SK-N-SH (cell line): ENCODE measurements at regions not wholly inside any gene's neighbourhood (a gene's known extent, or its start where the extent isn't known, plus 50 kb on each side); places are given as distances from the start of the nearest gene placed in this dataset.

ENCODE experiments used
- EZH2phosphoT487 ChIP-seq: fragments of 200-600 bp; sonication (generic); IDR thresholded peaks from 2 replicates; pipeline ENCODE4 v1.6.1; 2017; ENCODE audit warnings: low read depth, mixed run types, mild to moderate bottlenecking, antibody characterized with exemption, moderate library complexity, borderline replicate concordance
- FOXM1 ChIP-seq: IDR thresholded peaks from 2 replicates; pipeline ENCODE4 v1.4.0; 2012; ENCODE audit warnings: low read depth, mild to moderate bottlenecking
- GABPA ChIP-seq: IDR thresholded peaks from 2 replicates; pipeline ENCODE4 v1.4.0; 2012; ENCODE audit warnings: low read depth, mild to moderate bottlenecking
- JUND ChIP-seq: IDR thresholded peaks from 2 replicates; pipeline ENCODE4 v1.4.0; 2012
- NFIC ChIP-seq: IDR thresholded peaks from 2 replicates; pipeline ENCODE4 v1.4.0; 2012; ENCODE audit warnings: borderline replicate concordance
- POLR2AphosphoS5 ChIP-seq: IDR thresholded peaks from 2 replicates; pipeline ENCODE4 v1.6.1; 2012; ENCODE audit warnings: low read depth, low read length
- SIN3A ChIP-seq: IDR thresholded peaks from 2 replicates; pipeline ENCODE4 v1.6.1; 2012; ENCODE audit warnings: low read depth, mild to moderate bottlenecking, low read length, moderate library complexity, borderline replicate concordance
- YY1 ChIP-seq: IDR thresholded peaks from 2 replicates; pipeline ENCODE4 v1.4.0; 2012; ENCODE audit warnings: low read depth, mild to moderate bottlenecking
- TF ChIP-seq, protein P1 (sequence below): fragments of 200-600 bp; sonication (generic); IDR thresholded peaks from 2 replicates; pipeline ENCODE4 v1.6.1; 2017; ENCODE audit warnings: antibody characterized with exemption, mild to moderate bottlenecking, moderate library complexity
- TF ChIP-seq, protein P2 (sequence below): IDR thresholded peaks from 2 replicates; pipeline ENCODE4 v1.6.1; 2012; ENCODE audit warnings: mild to moderate bottlenecking, low read depth, low read length, moderate library complexity
- TF ChIP-seq, protein P3 (sequence below): IDR thresholded peaks from 2 replicates; pipeline ENCODE4 v1.4.0; 2012; ENCODE audit warnings: low read depth, borderline replicate concordance
- TF ChIP-seq, protein P4 (sequence below): IDR thresholded peaks from 2 replicates; pipeline ENCODE4; 2012

DNA sequence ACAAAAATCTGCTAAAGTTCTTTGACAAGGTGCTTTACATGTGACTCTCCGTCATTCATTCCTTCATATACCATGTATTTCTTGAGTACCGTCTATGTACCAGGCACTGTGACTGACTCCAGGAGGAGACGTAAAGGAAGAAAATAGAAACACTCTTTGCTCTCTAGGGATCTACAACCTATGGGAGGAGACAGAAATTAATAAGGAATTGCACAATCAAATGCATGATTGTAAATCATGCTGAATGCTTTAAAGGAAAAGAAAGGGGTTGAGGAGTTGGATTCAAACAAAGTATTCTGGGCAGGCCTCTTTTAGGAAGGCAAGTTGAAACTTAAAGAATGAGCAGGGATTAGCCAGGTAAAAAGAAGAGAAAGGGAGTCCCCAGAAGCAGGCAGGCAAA is 239.1 kb upstream of the FGGY start:
- TF ChIP-seq, protein P1, sequence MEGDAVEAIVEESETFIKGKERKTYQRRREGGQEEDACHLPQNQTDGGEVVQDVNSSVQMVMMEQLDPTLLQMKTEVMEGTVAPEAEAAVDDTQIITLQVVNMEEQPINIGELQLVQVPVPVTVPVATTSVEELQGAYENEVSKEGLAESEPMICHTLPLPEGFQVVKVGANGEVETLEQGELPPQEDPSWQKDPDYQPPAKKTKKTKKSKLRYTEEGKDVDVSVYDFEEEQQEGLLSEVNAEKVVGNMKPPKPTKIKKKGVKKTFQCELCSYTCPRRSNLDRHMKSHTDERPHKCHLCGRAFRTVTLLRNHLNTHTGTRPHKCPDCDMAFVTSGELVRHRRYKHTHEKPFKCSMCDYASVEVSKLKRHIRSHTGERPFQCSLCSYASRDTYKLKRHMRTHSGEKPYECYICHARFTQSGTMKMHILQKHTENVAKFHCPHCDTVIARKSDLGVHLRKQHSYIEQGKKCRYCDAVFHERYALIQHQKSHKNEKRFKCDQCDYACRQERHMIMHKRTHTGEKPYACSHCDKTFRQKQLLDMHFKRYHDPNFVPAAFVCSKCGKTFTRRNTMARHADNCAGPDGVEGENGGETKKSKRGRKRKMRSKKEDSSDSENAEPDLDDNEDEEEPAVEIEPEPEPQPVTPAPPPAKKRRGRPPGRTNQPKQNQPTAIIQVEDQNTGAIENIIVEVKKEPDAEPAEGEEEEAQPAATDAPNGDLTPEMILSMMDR = no peak
- no peak for TF ChIP-seq YY1
- TF ChIP-seq POLR2AphosphoS5 = no peak
- no peak for TF ChIP-seq FOXM1
- TF ChIP-seq SIN3A = no peak
- TF ChIP-seq, protein P2, sequence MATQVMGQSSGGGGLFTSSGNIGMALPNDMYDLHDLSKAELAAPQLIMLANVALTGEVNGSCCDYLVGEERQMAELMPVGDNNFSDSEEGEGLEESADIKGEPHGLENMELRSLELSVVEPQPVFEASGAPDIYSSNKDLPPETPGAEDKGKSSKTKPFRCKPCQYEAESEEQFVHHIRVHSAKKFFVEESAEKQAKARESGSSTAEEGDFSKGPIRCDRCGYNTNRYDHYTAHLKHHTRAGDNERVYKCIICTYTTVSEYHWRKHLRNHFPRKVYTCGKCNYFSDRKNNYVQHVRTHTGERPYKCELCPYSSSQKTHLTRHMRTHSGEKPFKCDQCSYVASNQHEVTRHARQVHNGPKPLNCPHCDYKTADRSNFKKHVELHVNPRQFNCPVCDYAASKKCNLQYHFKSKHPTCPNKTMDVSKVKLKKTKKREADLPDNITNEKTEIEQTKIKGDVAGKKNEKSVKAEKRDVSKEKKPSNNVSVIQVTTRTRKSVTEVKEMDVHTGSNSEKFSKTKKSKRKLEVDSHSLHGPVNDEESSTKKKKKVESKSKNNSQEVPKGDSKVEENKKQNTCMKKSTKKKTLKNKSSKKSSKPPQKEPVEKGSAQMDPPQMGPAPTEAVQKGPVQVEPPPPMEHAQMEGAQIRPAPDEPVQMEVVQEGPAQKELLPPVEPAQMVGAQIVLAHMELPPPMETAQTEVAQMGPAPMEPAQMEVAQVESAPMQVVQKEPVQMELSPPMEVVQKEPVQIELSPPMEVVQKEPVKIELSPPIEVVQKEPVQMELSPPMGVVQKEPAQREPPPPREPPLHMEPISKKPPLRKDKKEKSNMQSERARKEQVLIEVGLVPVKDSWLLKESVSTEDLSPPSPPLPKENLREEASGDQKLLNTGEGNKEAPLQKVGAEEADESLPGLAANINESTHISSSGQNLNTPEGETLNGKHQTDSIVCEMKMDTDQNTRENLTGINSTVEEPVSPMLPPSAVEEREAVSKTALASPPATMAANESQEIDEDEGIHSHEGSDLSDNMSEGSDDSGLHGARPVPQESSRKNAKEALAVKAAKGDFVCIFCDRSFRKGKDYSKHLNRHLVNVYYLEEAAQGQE = no peak
- no peak for TF ChIP-seq NFIC
- TF ChIP-seq EZH2phosphoT487 = no peak
- TF ChIP-seq, protein P3, sequence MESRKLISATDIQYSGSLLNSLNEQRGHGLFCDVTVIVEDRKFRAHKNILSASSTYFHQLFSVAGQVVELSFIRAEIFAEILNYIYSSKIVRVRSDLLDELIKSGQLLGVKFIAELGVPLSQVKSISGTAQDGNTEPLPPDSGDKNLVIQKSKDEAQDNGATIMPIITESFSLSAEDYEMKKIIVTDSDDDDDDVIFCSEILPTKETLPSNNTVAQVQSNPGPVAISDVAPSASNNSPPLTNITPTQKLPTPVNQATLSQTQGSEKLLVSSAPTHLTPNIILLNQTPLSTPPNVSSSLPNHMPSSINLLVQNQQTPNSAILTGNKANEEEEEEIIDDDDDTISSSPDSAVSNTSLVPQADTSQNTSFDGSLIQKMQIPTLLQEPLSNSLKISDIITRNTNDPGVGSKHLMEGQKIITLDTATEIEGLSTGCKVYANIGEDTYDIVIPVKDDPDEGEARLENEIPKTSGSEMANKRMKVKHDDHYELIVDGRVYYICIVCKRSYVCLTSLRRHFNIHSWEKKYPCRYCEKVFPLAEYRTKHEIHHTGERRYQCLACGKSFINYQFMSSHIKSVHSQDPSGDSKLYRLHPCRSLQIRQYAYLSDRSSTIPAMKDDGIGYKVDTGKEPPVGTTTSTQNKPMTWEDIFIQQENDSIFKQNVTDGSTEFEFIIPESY = no peak
- TF ChIP-seq, protein P4, sequence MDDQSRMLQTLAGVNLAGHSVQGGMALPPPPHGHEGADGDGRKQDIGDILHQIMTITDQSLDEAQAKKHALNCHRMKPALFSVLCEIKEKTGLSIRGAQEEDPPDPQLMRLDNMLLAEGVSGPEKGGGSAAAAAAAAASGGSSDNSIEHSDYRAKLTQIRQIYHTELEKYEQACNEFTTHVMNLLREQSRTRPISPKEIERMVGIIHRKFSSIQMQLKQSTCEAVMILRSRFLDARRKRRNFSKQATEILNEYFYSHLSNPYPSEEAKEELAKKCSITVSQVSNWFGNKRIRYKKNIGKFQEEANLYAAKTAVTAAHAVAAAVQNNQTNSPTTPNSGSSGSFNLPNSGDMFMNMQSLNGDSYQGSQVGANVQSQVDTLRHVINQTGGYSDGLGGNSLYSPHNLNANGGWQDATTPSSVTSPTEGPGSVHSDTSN = no peak
- no peak for TF ChIP-seq GABPA
- no peak for TF ChIP-seq JUND
